Jurkat, Clone E6-1 (cell line): ENCODE measurements at regions not wholly inside any gene's neighbourhood (a gene's known extent, or its start where the extent isn't known, plus 50 kb on each side); places are given as distances from the start of the nearest gene placed in this dataset.

ENCODE experiments used
- DNase-seq: peaks from one replicate; pipeline ENCODE4 v3.0.0-alpha.2; 2011; ENCODE audit warnings: low read depth, low spot score
- H3K4me3 ChIP-seq: 2 replicates; pipeline ENCODE4 v1.5.1; 2011; ENCODE audit warnings: mild to moderate bottlenecking, low read length, control low read depth, moderate library complexity

GRCh38 chr16:63617990-63618763, 1503.7 kb downstream of the CDH11 start:
- no peak overlapping the region for H3K4me3 ChIP-seq
- peak; percentile 4 for DNase-seq

- no peak for DNase-seq
- H3K4me3 ChIP-seq, result no peak overlapping the region
Measured at GRCh38 chr16:63617047-63617989, 1504.5 kb downstream of the CDH11 start.

- H3K4me3 ChIP-seq, result no peak overlapping the region
- DNase-seq, result no peak
Measured at GRCh38 chr16:63614429-63614828, 1507.4 kb downstream of the CDH11 start.

GRCh38 chr16:63613701-63614100, 1508.2 kb downstream of the CDH11 start:
- DNase-seq, result no peak
- no peak overlapping the region for H3K4me3 ChIP-seq

- H3K4me3 ChIP-seq, result no peak overlapping the region
- no peak for DNase-seq
Measured at GRCh38 chr16:63612462-63613227, 1509.2 kb downstream of the CDH11 start.

GRCh38 chr16:63606778-63607177, 1515.1 kb downstream of the CDH11 start:
- no peak overlapping the region for H3K4me3 ChIP-seq
- DNase-seq, result no peak

GRCh38 chr16:63602206-63602927, 1519.5 kb downstream of the CDH11 start:
- no peak for DNase-seq
- H3K4me3 ChIP-seq, result no peak overlapping the region

- H3K4me3 ChIP-seq, result no peak overlapping the region
- DNase-seq, result no peak
Measured at GRCh38 chr16:63596716-63597115, 1525.1 kb downstream of the CDH11 start.

- DNase-seq, result no peak
- H3K4me3 ChIP-seq, result no peak overlapping the region
Measured at GRCh38 chr16:63592852-63593251, 1529.0 kb downstream of the CDH11 start.

- no peak for DNase-seq
- no peak overlapping the region for H3K4me3 ChIP-seq
Measured at GRCh38 chr16:63581570-63581969, 1540.3 kb downstream of the CDH11 start.

- no peak for DNase-seq
- no peak overlapping the region for H3K4me3 ChIP-seq
Measured at GRCh38 chr16:63578791-63579190, 1542.6 kb upstream of the CDH8 start.

GRCh38 chr16:63577891-63578290, 1541.7 kb upstream of the CDH8 start:
- H3K4me3 ChIP-seq, result no peak overlapping the region
- DNase-seq, result no peak

- no peak overlapping the region for H3K4me3 ChIP-seq
Measured at GRCh38 chr16:63575041-63575440, 1538.8 kb upstream of the CDH8 start.

GRCh38 chr16:63568164-63568563, 1531.9 kb upstream of the CDH8 start:
- DNase-seq, result no peak
- H3K4me3 ChIP-seq, result no peak overlapping the region

More at GRCh38 chr16:63575041-63575440, 1538.8 kb upstream of the CDH8 start:
- no peak for DNase-seq

- DNase-seq, result no peak
Measured at GRCh38 chr16:63563819-63564505, 1527.7 kb upstream of the CDH8 start.

GRCh38 chr16:63553980-63554379, 1517.7 kb upstream of the CDH8 start:
- no peak for DNase-seq
- no peak overlapping the region for H3K4me3 ChIP-seq

More at GRCh38 chr16:63563819-63564505, 1527.7 kb upstream of the CDH8 start:
- no peak overlapping the region for H3K4me3 ChIP-seq

- DNase-seq, result no peak
- H3K4me3 ChIP-seq, result no peak overlapping the region
Measured at GRCh38 chr16:63539276-63539675, 1503.0 kb upstream of the CDH8 start.

- no peak for DNase-seq
Measured at GRCh38 chr16:63530974-63531373, 1494.7 kb upstream of the CDH8 start.

More at GRCh38 chr16:63530974-63531373, 1494.7 kb upstream of the CDH8 start:
- H3K4me3 ChIP-seq, result no peak overlapping the region
